H1 (cell line): ENCODE measurements at regions not wholly inside any gene's neighbourhood (a gene's known extent, or its start where the extent isn't known, plus 50 kb on each side); places are given as distances from the start of the nearest gene placed in this dataset.

Experiments used
- CTCF ChIA-PET: fragments of 300-600 bp; sonication (Branson Sonifier 250); formaldehyde crosslinking; loops from one replicate; lab custom pipeline; 2021; ENCODE audit not compliant: partially characterized antibody; lab: Charles Lee
- POLR2A ChIA-PET: fragments of 300-600 bp; sonication (Branson Sonifier 250); formaldehyde crosslinking; loops from one replicate; lab custom pipeline; 2021; ENCODE audit warnings: inconsistent platforms; ENCODE audit not compliant: partially characterized antibody; lab: Charles Lee
- DNase-seq, 2 experiments: peaks; one replicate each; pipeline versions ENCODE4 v3.0.0 to v3.0.0-alpha.2; 2010 to 2022; ENCODE audit warnings: low spot score in 2 of 2, low read depth in 1 of 2, mixed read lengths in 1 of 2
- FAIRE-seq: peaks from 2 replicates; lab custom pipeline; 2011; peaks lifted over from hg19 to GRCh38; lab: Jason Lieb, UNC
- H2AFZ ChIP-seq: 2 replicates; pipeline ENCODE4 v1.8.1; 2012; ENCODE audit warnings: low read length, inconsistent platforms
- H2AK5ac ChIP-seq: 2 replicates; pipeline ENCODE4 v1.6.1; 2013; ENCODE audit warnings: low read depth, low read length
- H2BK120ac ChIP-seq: replicated peaks from 2 replicates; pipeline ENCODE3; 2013; ENCODE audit warnings: low read depth, low read length, inconsistent platforms
- H2BK12ac ChIP-seq: 2 replicates; pipeline ENCODE4 v1.6.1; 2013; ENCODE audit warnings: low read depth, low read length
- H2BK15ac ChIP-seq: 2 replicates; pipeline ENCODE4 v1.6.1; 2013; ENCODE audit warnings: low read length
- H2BK20ac ChIP-seq: 2 replicates; pipeline ENCODE4 v1.6.1; 2013; ENCODE audit warnings: low read length
- H2BK5ac ChIP-seq: 2 replicates; pipeline ENCODE4 v1.6.1; 2013; ENCODE audit warnings: low read depth, low read length
- H3K14ac ChIP-seq: 2 replicates; pipeline ENCODE4 v1.6.1; 2013; ENCODE audit warnings: inconsistent platforms; ENCODE audit not compliant: insufficient read length
- H3K18ac ChIP-seq: 2 replicates; pipeline ENCODE4 v1.6.1; 2013; ENCODE audit warnings: low read length; ENCODE audit errors: extremely low read depth
- H3K23ac ChIP-seq: 2 replicates; pipeline ENCODE4 v1.6.1; 2013; ENCODE audit warnings: inconsistent platforms; ENCODE audit not compliant: insufficient read length
- H3K23me2 ChIP-seq: 2 replicates; pipeline ENCODE4 v1.6.1; 2013; ENCODE audit warnings: low read depth, low read length
- H3K27ac ChIP-seq: 2 replicates; pipeline ENCODE4 v1.6.1; 2011; ENCODE audit warnings: low read depth, low read length, inconsistent platforms
- H3K27me3 ChIP-seq, 4 experiments: replicated peaks in 1 of 4; 1 replicate in 1 of 4; 2 replicates in 3 of 4; pipeline versions ENCODE4 v1.6.1 to v1.8.1; 2011 to 2013; ENCODE audit warnings: low read length in 3 of 4, mild to moderate bottlenecking in 3 of 4, inconsistent platforms in 2 of 4, mixed read lengths in 2 of 4, moderate library complexity in 1 of 4; ENCODE audit not compliant: control insufficient read depth in 3 of 4, insufficient read depth in 3 of 4; ENCODE audit errors: extremely low read depth in 1 of 4
- H3K36me3 ChIP-seq, 4 experiments: 2 replicates each; pipeline versions ENCODE4 v1.6.1 to v1.8.1; 2011 to 2013; ENCODE audit warnings: mild to moderate bottlenecking in 4 of 4, low read length in 3 of 4, moderate library complexity in 2 of 4, control low read depth in 1 of 4, inconsistent platforms in 1 of 4; ENCODE audit not compliant: insufficient read depth in 4 of 4, control insufficient read depth in 2 of 4
- H3K4ac ChIP-seq: replicated peaks from 2 replicates; pipeline ENCODE3; 2013; ENCODE audit warnings: low read length, low read depth, mixed read lengths, inconsistent platforms; ENCODE audit not compliant: insufficient read length
- H3K4me1 ChIP-seq, 4 experiments: replicated peaks in 1 of 4; 1 replicate in 1 of 4; 2 replicates in 3 of 4; pipeline versions ENCODE4 v1.6.1 to v1.8.1; 2011 to 2013; ENCODE audit warnings: low read length in 3 of 4, inconsistent platforms in 2 of 4, mixed read lengths in 1 of 4; ENCODE audit not compliant: insufficient read depth in 4 of 4, control insufficient read depth in 3 of 4
- H3K4me2 ChIP-seq, 2 experiments: 2 replicates each; pipeline versions ENCODE4 v1.6.1 to v1.8.1; 2011 to 2013; ENCODE audit warnings: low read depth in 2 of 2, low read length in 2 of 2, control low read depth in 1 of 2, inconsistent platforms in 1 of 2, mild to moderate bottlenecking in 1 of 2; ENCODE audit not compliant: insufficient read depth in 1 of 2
- H3K4me3 ChIP-seq, 4 experiments: fragments of 200-600, 300-600 bp in 1 of 4; sonication (generic), shearing (Covaris generic), sonication (Bioruptor Twin) in 1 of 4; 2 replicates each; pipeline versions ENCODE4 v1.5.1 to v1.8.1; 2011 to 2016; ENCODE audit warnings: low read length in 4 of 4, low read depth in 3 of 4, control low read depth in 2 of 4, inconsistent platforms in 2 of 4, mild to moderate bottlenecking in 2 of 4, mixed read lengths in 1 of 4, moderate library complexity in 1 of 4; ENCODE audit not compliant: insufficient read depth in 2 of 4; ENCODE audit errors: extremely low read depth in 1 of 4
- H3K56ac ChIP-seq: replicated peaks from 2 replicates; pipeline ENCODE3; 2013; ENCODE audit warnings: low read depth, mild to moderate bottlenecking, mixed read lengths, low read length, inconsistent platforms; ENCODE audit not compliant: insufficient read length
- H3K79me1 ChIP-seq: 2 replicates; pipeline ENCODE4 v1.6.1; 2013; ENCODE audit warnings: low read depth, low read length, control low read depth
- H3K79me2 ChIP-seq, 2 experiments: 2 replicates each; pipeline versions ENCODE4 v1.6.1 to v1.8.1; 2012 to 2013; ENCODE audit warnings: low read length in 2 of 2, mild to moderate bottlenecking in 2 of 2, inconsistent platforms in 1 of 2; ENCODE audit not compliant: insufficient read depth in 2 of 2, control insufficient read depth in 1 of 2
- H3K9ac ChIP-seq, 4 experiments: replicated peaks in 1 of 4; 1 replicate in 1 of 4; 2 replicates in 3 of 4; pipeline versions ENCODE4 v1.6.1 to v1.8.1; 2011 to 2013; ENCODE audit warnings: low read depth in 3 of 4, low read length in 3 of 4, control low read depth in 2 of 4, mild to moderate bottlenecking in 2 of 4, moderate library complexity in 2 of 4, inconsistent platforms in 1 of 4; ENCODE audit errors: extremely low read depth in 1 of 4
- H3K9me3 ChIP-seq, 2 experiments: 2 replicates each; pipeline versions ENCODE4 v1.6.1 to v1.8.1; 2012 to 2013; ENCODE audit warnings: mild to moderate bottlenecking in 2 of 2, moderate library complexity in 2 of 2, control low read depth in 1 of 2, inconsistent platforms in 1 of 2, low read depth in 1 of 2, low read length in 1 of 2, mixed read lengths in 1 of 2; ENCODE audit not compliant: insufficient read depth in 2 of 2
- H4K20me1 ChIP-seq, 2 experiments: replicated peaks in 1 of 2; 2 replicates each; pipeline versions ENCODE3 to v1.8.1; 2011 to 2013; ENCODE audit warnings: inconsistent platforms in 2 of 2, low read length in 2 of 2, mild to moderate bottlenecking in 1 of 2; ENCODE audit not compliant: insufficient read depth in 2 of 2, control insufficient read depth in 1 of 2
- H4K5ac ChIP-seq: 2 replicates; pipeline ENCODE4 v1.6.1; 2013; ENCODE audit warnings: low read length, low read depth, mixed read lengths, inconsistent platforms; ENCODE audit not compliant: insufficient read length
- H4K8ac ChIP-seq: 2 replicates; pipeline ENCODE4 v1.8.0; 2013; ENCODE audit warnings: mild to moderate bottlenecking, moderate library complexity, low read length, inconsistent platforms; ENCODE audit not compliant: insufficient read depth; ENCODE audit errors: extremely low read depth
- H4K91ac ChIP-seq: replicated peaks from 2 replicates; pipeline ENCODE3; 2013; ENCODE audit warnings: low read length, mixed read lengths, inconsistent platforms; ENCODE audit not compliant: insufficient read length
- ATF2 ChIP-seq: IDR thresholded peaks from 2 replicates; pipeline ENCODE4 v1.6.1; 2012; ENCODE audit warnings: low read length, inconsistent platforms
- BCL11A ChIP-seq, 2 experiments: IDR thresholded peaks; one replicate each; pipeline ENCODE4 v1.6.1; 2011; ENCODE audit warnings: low read depth in 2 of 2, low read length in 2 of 2, mild to moderate bottlenecking in 2 of 2
- CREB1 ChIP-seq: IDR thresholded peaks from 2 replicates; pipeline ENCODE4 v1.6.1; 2012; ENCODE audit warnings: inconsistent platforms
- KDM5A ChIP-seq: fragments of 200-600 bp; IDR thresholded peaks from 2 replicates; pipeline ENCODE4 v1.7.1; 2012; ENCODE audit warnings: mild to moderate bottlenecking, low read length, inconsistent platforms, mixed read lengths
- PHF8 ChIP-seq: fragments of 200-600 bp; sonication (generic); conservative IDR thresholded peaks from 2 replicates; pipeline ENCODE4 v1.7.1; 2012; ENCODE audit warnings: low read depth, mild to moderate bottlenecking, inconsistent platforms, low read length, moderate library complexity
- POU5F1 ChIP-seq: IDR thresholded peaks from 2 replicates; pipeline ENCODE4 v1.6.1; 2011; ENCODE audit warnings: low read depth, mild to moderate bottlenecking, low read length, moderate library complexity
- RFX5 ChIP-seq: IDR thresholded peaks from 2 replicates; pipeline ENCODE4 v1.6.1; 2011; ENCODE audit warnings: low read depth, low read length, improper control_type of control experiment, borderline replicate concordance
- RXRA ChIP-seq: IDR thresholded peaks from 2 replicates; pipeline ENCODE4 v1.6.1; 2011; ENCODE audit warnings: low read depth, mild to moderate bottlenecking, low read length, moderate library complexity; ENCODE audit not compliant: insufficient read depth
- SIX5 ChIP-seq: IDR thresholded peaks from 2 replicates; pipeline ENCODE4 v1.6.1; 2011; ENCODE audit warnings: mild to moderate bottlenecking, low read depth, low read length
- TBP ChIP-seq: IDR thresholded peaks from 2 replicates; pipeline ENCODE4 v1.6.1; 2011; ENCODE audit warnings: low read depth, low read length, improper control_type of control experiment
- WGBS, 2 experiments: shearing (Covaris generic) in 1 of 2; methylation state at CpG; one replicate each; pipeline versions ENCODE4 v1.1.6 to v1.1.7; 2013 to 2015; ENCODE audit warnings: low lambda C conversion rate in 2 of 2, mixed read lengths in 2 of 2, inconsistent platforms in 1 of 2, low coverage in 1 of 2, missing lambda C conversion rate in 1 of 2; ENCODE audit not compliant: insufficient replicate concordance in 2 of 2, insufficient coverage in 1 of 2, insufficient read length in 1 of 2; ENCODE audit errors: extremely low coverage in 1 of 2, missing lambda C conversion rate in 1 of 2; 5-methylcytosine and 5-hydroxymethylcytosine counted together

GRCh38 chr7:79610748-79611304 is 157.4 kb upstream of the MAGI2 start:
- Histone ChIP-seq H3K27me3 (no peaks in the 10 kb centered on the region), H3K79me1 (no peaks in the 10 kb centered on the region), H4K8ac (no peak overlapping the region), H3K36me3 (no peaks in the 10 kb centered on the region; a peak in 1 of 8 replicates), H4K5ac (no peak overlapping the region), H3K23me2 (no peaks in the 10 kb centered on the region), H3K4me2 (no peak overlapping the region), H3K18ac (no peak overlapping the region), H3K4me3 (no peak overlapping the region), H3K23ac (no peak overlapping the region), H4K20me1 (no peaks in the 10 kb centered on the region), H4K91ac (no peak overlapping the region), H2BK5ac (no peak overlapping the region), H2AK5ac (no peak overlapping the region)
- CTCF ChIA-PET = no interaction called here
- no peak for DNase-seq
- TF ChIP-seq CREB1 = no peak
- no peak for TF ChIP-seq KDM5A
- TF ChIP-seq SIX5 = no peak
- TF ChIP-seq PHF8 = no peak
- TF ChIP-seq RXRA = no peak
- TF ChIP-seq POU5F1 = no peak
- no peak for TF ChIP-seq BCL11A (IDR thresholded peaks at IDR 0.05; ENCODE audit: low read depth in 2 of 2, low read length in 2 of 2)
- no peak for TF ChIP-seq ATF2
- no peak for TF ChIP-seq RFX5
- no peak for TF ChIP-seq TBP
- TF ChIP-seq, all 59 proteins: peak for 0
- peak overlapping the region; percentile 63 for H2AFZ ChIP-seq
- no peaks in the 10 kb centered on the region; a peak in 1 of 7 replicates for H3K4me1 ChIP-seq
- H2BK15ac ChIP-seq = no peak overlapping the region
- 88% methylated on average over 3 of the region's 3 CpGs; no CpG with 5 or more reads in 1 of the 2 experiments for WGBS, 2 experiments
- no peak overlapping the region for H2BK120ac ChIP-seq
- no peak overlapping the region for H3K56ac ChIP-seq
- no peak overlapping the region for H3K14ac ChIP-seq
- no peak overlapping the region for H3K4ac ChIP-seq
- no peak overlapping the region for H2BK12ac ChIP-seq
- no peak overlapping the region for H3K9ac ChIP-seq
- no peak overlapping the region for H2BK20ac ChIP-seq
- POLR2A ChIA-PET = no interaction called here
- no peak for FAIRE-seq
- no peaks in the 10 kb centered on the region for H3K79me2 ChIP-seq
- no peak overlapping the region for H3K27ac ChIP-seq
- H3K9me3 ChIP-seq = no peaks in the 10 kb centered on the region
